ENCODE measurements at regions not wholly inside any gene's neighbourhood (a gene's known extent, or its start where the extent isn't known, plus 50 kb on each side); places are given as distances from the start of the nearest gene placed in this dataset.
"Not testable (repeated sequence)": the region's sequence is repeated elsewhere in the genome, so short reads cannot be mapped to it uniquely, and the experiment has no call there.

- TF ChIP-seq CTCF, POLR2A (IDR thresholded peaks at IDR 0.05): not testable (repeated sequence)
Measured at GRCh38 chr5:104037136-104037535, 474.5 kb upstream of the NUDT12 start.
